GM12875 (cell line): ENCODE measurements at regions not wholly inside any gene's neighbourhood (a gene's known extent, or its start where the extent isn't known, plus 50 kb on each side); places are given as distances from the start of the nearest gene placed in this dataset.

Source experiments
- H3K4me3 ChIP-seq: one replicate; pipeline ENCODE4 v1.5.1; 2011; ENCODE audit warnings: low read depth, low read length, control low read depth
- CTCF ChIP-seq: IDR thresholded peaks from 2 replicates; pipeline ENCODE4 v1.5.1; 2011; ENCODE audit warnings: low read depth, mild to moderate bottlenecking, control low read depth, inconsistent platforms, low read length, moderate library complexity, borderline replicate concordance; ENCODE audit not compliant: insufficient read depth

- no peak for TF ChIP-seq CTCF
- no peak overlapping the region for H3K4me3 ChIP-seq
Observed at GRCh38 chr6:134495890-134496248, 178.0 kb upstream of the SGK1 start.

GRCh38 chr6:134495203-134495889 lies 177.4 kb upstream of the SGK1 start:
- no peak overlapping the region for H3K4me3 ChIP-seq
- no peak for TF ChIP-seq CTCF

- TF ChIP-seq CTCF: no peak
Observed at GRCh38 chr6:134493789-134494188, 175.9 kb upstream of the SGK1 start.

GRCh38 chr6:134491477-134491876 lies 173.6 kb upstream of the SGK1 start:
- H3K4me3 ChIP-seq: no peak overlapping the region
- TF ChIP-seq CTCF: no peak

More at GRCh38 chr6:134493789-134494188, 175.9 kb upstream of the SGK1 start:
- H3K4me3 ChIP-seq: no peak overlapping the region

GRCh38 chr6:134482593-134483270 lies 164.8 kb upstream of the SGK1 start:
- no peak overlapping the region for H3K4me3 ChIP-seq
- TF ChIP-seq CTCF: no peak

GRCh38 chr6:134481966-134482365 lies 164.1 kb upstream of the SGK1 start:
- H3K4me3 ChIP-seq: no peak overlapping the region
- TF ChIP-seq CTCF: no peak

GRCh38 chr6:134480593-134480992 lies 162.7 kb upstream of the SGK1 start:
- H3K4me3 ChIP-seq: no peak overlapping the region
- no peak for TF ChIP-seq CTCF
